HEK293 (cell line): ENCODE measurements at regions not wholly inside any gene's neighbourhood (a gene's known extent, or its start where the extent isn't known, plus 50 kb on each side); places are given as distances from the start of the nearest gene placed in this dataset.

Experiments used
- CTCF ChIA-PET: fragments of 350-600 bp; formaldehyde crosslinking; extraction: SDS; loops from one replicate; lab custom pipeline; 2021; ENCODE audit warnings: antibody characterized with exemption; lab: Yijun Ruan, JAX
- POLR2A ChIA-PET: fragments of 300-600 bp; formaldehyde crosslinking; extraction: SDS; loops from one replicate; lab custom pipeline; 2020; ENCODE audit warnings: antibody characterized with exemption, inconsistent platforms; lab: Yijun Ruan, JAX
- H3K27ac ChIP-seq: fragments of 200-500 bp; sonication (Bioruptor generic); 2 replicates; pipeline ENCODE4 v1.5.1; 2014; ENCODE audit warnings: low read depth, low read length, control low read depth, inconsistent platforms; ENCODE audit errors: extremely low read depth
- H3K36me3 ChIP-seq, 2 experiments: fragments of 200-500 bp in 1 of 2; sonication (Bioruptor generic) in 1 of 2; 1 replicate in 1 of 2; 2 replicates in 1 of 2; pipeline ENCODE4 v1.5.1; 2014 to 2017; ENCODE audit warnings: inconsistent platforms in 2 of 2, low read length in 2 of 2; ENCODE audit not compliant: control insufficient read depth in 2 of 2, insufficient read depth in 1 of 2
- H3K4me1 ChIP-seq: fragments of 200-500 bp; sonication (Bioruptor generic); 2 replicates; pipeline ENCODE4 v1.5.1; 2014; ENCODE audit warnings: mild to moderate bottlenecking, low read length, inconsistent platforms; ENCODE audit not compliant: control insufficient read depth, insufficient read depth
- H3K4me3 ChIP-seq: 2 replicates; pipeline ENCODE4 v1.5.1; 2011; ENCODE audit warnings: low read depth, mild to moderate bottlenecking, control low read depth, low read length, moderate library complexity
- H3K9me3 ChIP-seq: fragments of 200-500 bp; sonication (Bioruptor generic); 2 replicates; pipeline ENCODE4 v1.5.1; 2014; ENCODE audit warnings: low read depth, low read length, inconsistent platforms; ENCODE audit not compliant: control insufficient read depth, insufficient read depth
- KLF10 ChIP-seq: fragments of 450-650 bp; IDR thresholded peaks from 2 replicates; pipeline ENCODE4 v1.5.1; 2018; ENCODE audit warnings: missing biosample characterization, mild to moderate bottlenecking, missing genetic modification characterization
- KLF8 ChIP-seq: fragments of 450-650 bp; formaldehyde crosslinking; IDR thresholded peaks from 2 replicates; pipeline ENCODE4 v1.5.1; 2016; ENCODE audit warnings: missing biosample characterization, missing genetic modification characterization
- MEIS1 ChIP-seq: sonication (generic); formaldehyde crosslinking; IDR thresholded peaks from 2 replicates; pipeline ENCODE4 v1.8.1; 2022; ENCODE audit warnings: missing genetic modification reagents, mild to moderate bottlenecking, borderline replicate concordance
- SETDB1 ChIP-seq: IDR thresholded peaks from one replicate; pipeline ENCODE4 v1.6.1; 2017; ENCODE audit warnings: mild to moderate bottlenecking, low read length, moderate library complexity, mixed read lengths; ENCODE audit not compliant: insufficient read length
- SP3 ChIP-seq: fragments of 450-650 bp; formaldehyde crosslinking; IDR thresholded peaks from 2 replicates; pipeline ENCODE4 v1.5.1; 2016; ENCODE audit warnings: missing biosample characterization, missing genetic modification characterization
- TCF7L2 ChIP-seq: IDR thresholded peaks from 2 replicates; pipeline ENCODE4 v1.6.1; 2011; ENCODE audit warnings: low read depth, mild to moderate bottlenecking, inconsistent platforms, low read length, moderate library complexity, borderline replicate concordance
- ZBTB8A ChIP-seq: fragments of 450-650 bp; formaldehyde crosslinking; IDR thresholded peaks from 2 replicates; pipeline ENCODE4 v1.5.1; 2016; ENCODE audit warnings: missing biosample characterization, missing genetic modification characterization
- ZFHX2 ChIP-seq: fragments of 450-650 bp; formaldehyde crosslinking; conservative IDR thresholded peaks from 2 replicates; pipeline ENCODE4 v1.5.1; 2016; ENCODE audit warnings: missing biosample characterization, missing genetic modification characterization
- ZNF16 ChIP-seq: fragments of 450-650 bp; formaldehyde crosslinking; IDR thresholded peaks from 2 replicates; pipeline ENCODE4 v1.5.1; 2016; ENCODE audit warnings: low read depth, missing biosample characterization, missing genetic modification characterization
- ZNF266 ChIP-seq: fragments of 450-650 bp; formaldehyde crosslinking; IDR thresholded peaks from 2 replicates; pipeline ENCODE4 v1.5.1; 2016; ENCODE audit warnings: missing biosample characterization, missing genetic modification characterization, low read depth
- ZNF302 ChIP-seq: fragments of 450-650 bp; formaldehyde crosslinking; IDR thresholded peaks from 2 replicates; pipeline ENCODE4 v1.5.1; 2016; ENCODE audit warnings: missing biosample characterization, missing genetic modification characterization, low read depth
- ZNF324 ChIP-seq: fragments of 450-650 bp; formaldehyde crosslinking; IDR thresholded peaks from 2 replicates; pipeline ENCODE4 v1.5.1; 2016; ENCODE audit warnings: missing biosample characterization, missing genetic modification characterization
- ZNF404 ChIP-seq: fragments of 450-650 bp; formaldehyde crosslinking; IDR thresholded peaks from 2 replicates; pipeline ENCODE4 v1.5.1; 2017; ENCODE audit warnings: missing biosample characterization, missing genetic modification characterization
- ZNF501 ChIP-seq: fragments of 450-650 bp; formaldehyde crosslinking; IDR thresholded peaks from 2 replicates; pipeline ENCODE4 v1.5.1; 2016; ENCODE audit warnings: missing biosample characterization, missing genetic modification characterization
- ZNF626 ChIP-seq: fragments of 450-650 bp; sonication (Bioruptor Pico); formaldehyde crosslinking; IDR thresholded peaks from 2 replicates; pipeline ENCODE4 v1.5.1; 2018; ENCODE audit warnings: missing biosample characterization, missing genetic modification characterization, inconsistent platforms
- ZNF645 ChIP-seq: fragments of 450-650 bp; formaldehyde crosslinking; IDR thresholded peaks from 2 replicates; pipeline ENCODE4; 2016; ENCODE audit warnings: missing biosample characterization, missing genetic modification characterization
- ZNF658 ChIP-seq: fragments of 450-650 bp; formaldehyde crosslinking; IDR thresholded peaks from 2 replicates; pipeline ENCODE4; 2016; ENCODE audit warnings: missing biosample characterization, missing genetic modification characterization
- ZNF707 ChIP-seq: fragments of 450-650 bp; formaldehyde crosslinking; IDR thresholded peaks from 2 replicates; pipeline ENCODE4 v1.5.1; 2016; ENCODE audit warnings: missing biosample characterization, missing genetic modification characterization
- ZNF768 ChIP-seq: fragments of 450-650 bp; formaldehyde crosslinking; IDR thresholded peaks from 2 replicates; pipeline ENCODE4 v1.5.1; 2018; ENCODE audit warnings: missing biosample characterization, mild to moderate bottlenecking, missing genetic modification characterization
- ZNF791 ChIP-seq: fragments of 450-650 bp; formaldehyde crosslinking; IDR thresholded peaks from 2 replicates; pipeline ENCODE4 v1.5.1; 2016; ENCODE audit warnings: missing biosample characterization, missing genetic modification characterization
- ZNF843 ChIP-seq: fragments of 450-650 bp; formaldehyde crosslinking; IDR thresholded peaks from 2 replicates; pipeline ENCODE4 v1.5.1; 2016; ENCODE audit warnings: missing biosample characterization, missing genetic modification characterization
- TF ChIP-seq, protein P1 (sequence below): fragments of 450-650 bp; formaldehyde crosslinking; IDR thresholded peaks from 2 replicates; pipeline ENCODE4 v1.5.0; 2017; ENCODE audit warnings: missing biosample characterization, missing genetic modification characterization, borderline replicate concordance
- TF ChIP-seq, protein P2 (sequence below): fragments of 450-650 bp; formaldehyde crosslinking; IDR thresholded peaks from 2 replicates; pipeline ENCODE4 v1.5.1; 2016; ENCODE audit warnings: missing biosample characterization, missing genetic modification characterization, borderline replicate concordance

DNA sequence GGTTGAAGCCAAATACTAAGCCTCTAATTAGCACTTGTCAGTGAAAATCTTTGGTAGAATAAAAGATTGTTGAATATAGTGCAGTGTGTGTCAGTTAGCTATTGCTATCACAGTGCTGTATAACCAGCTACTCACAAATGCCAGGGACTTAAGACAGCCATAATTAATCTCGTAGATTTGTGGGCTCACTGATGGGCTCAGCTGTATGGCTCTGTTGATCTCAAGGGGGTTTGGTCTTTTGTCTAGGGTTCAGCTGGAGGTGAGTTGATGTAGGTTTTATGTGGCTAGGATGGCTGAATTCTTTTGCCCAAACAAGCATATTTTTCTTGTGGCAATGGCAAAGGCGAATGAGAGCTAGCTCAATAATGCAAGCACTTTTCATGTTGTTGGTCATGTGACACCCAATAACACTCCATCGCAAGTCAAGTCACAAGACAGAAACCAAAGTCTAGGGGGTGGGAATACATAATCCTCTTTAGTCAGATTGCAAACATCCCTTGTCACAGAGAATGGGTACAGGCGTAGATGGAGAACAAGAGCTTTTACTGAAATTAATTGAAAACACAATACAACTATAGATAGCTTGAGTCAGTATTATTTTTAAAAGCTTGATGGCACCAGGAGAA, 121.7 kb upstream of the EDNRB start:
- H3K4me1 ChIP-seq: no peaks in the 10 kb centered on the region
- H3K4me3 ChIP-seq: no peak overlapping the region
- H3K27ac ChIP-seq: no peak overlapping the region
- no peak for TF ChIP-seq ZNF843 (tag by site-specific recombination)
- no peak for TF ChIP-seq ZNF658 (tag by site-specific recombination)
- no peak for TF ChIP-seq ZNF768
- TF ChIP-seq, all 188 proteins: peak for 0
- CTCF ChIA-PET: no interaction called here
- POLR2A ChIA-PET: interaction anchor here (0.6 kb wide), 1 partner anchor 263 kb away, joined by 3 read pairs; no protein-coding TSS in a partner anchor
- Histone ChIP-seq H3K9me3 (no peaks in the 10 kb centered on the region), H3K36me3 (no peaks in the 10 kb centered on the region)

DNA sequence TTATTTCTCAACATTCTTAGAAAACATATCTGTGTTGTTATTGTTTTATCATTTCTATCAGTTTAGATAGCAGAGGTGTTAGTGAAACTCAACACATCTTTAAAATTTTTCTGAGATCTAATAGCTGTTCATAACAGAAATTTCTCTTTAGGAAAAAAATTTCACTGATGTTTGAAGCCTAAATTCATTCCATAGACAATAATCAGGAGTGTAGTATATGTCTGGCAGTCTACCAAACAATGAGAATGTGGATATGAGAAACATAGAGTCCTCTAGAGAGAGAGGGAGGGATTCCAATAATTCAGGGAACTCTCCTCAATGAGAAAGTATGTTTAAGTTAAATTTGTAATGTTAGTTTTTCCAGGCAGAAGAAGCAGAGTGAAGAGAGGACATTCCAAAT, 118.2 kb upstream of the EDNRB start:
- no peak for TF ChIP-seq TCF7L2
- no peak for TF ChIP-seq SP3 (tag by site-specific recombination)
- TF ChIP-seq MEIS1 (CRISPR knock-in tag): no peak
- TF ChIP-seq ZNF707: no peak
- no peak for TF ChIP-seq ZNF626 (tag by site-specific recombination)
- no peak for TF ChIP-seq SETDB1
- TF ChIP-seq ZNF501 (tag by site-specific recombination): no peak
- no peak for TF ChIP-seq KLF10 (tag by site-specific recombination)
- no peak for TF ChIP-seq KLF8 (tag by site-specific recombination)
- no peak for TF ChIP-seq ZNF645 (tag by site-specific recombination)
- no peak for TF ChIP-seq ZNF266
- TF ChIP-seq ZNF16 (tag by site-specific recombination): no peak
- TF ChIP-seq, protein P1, sequence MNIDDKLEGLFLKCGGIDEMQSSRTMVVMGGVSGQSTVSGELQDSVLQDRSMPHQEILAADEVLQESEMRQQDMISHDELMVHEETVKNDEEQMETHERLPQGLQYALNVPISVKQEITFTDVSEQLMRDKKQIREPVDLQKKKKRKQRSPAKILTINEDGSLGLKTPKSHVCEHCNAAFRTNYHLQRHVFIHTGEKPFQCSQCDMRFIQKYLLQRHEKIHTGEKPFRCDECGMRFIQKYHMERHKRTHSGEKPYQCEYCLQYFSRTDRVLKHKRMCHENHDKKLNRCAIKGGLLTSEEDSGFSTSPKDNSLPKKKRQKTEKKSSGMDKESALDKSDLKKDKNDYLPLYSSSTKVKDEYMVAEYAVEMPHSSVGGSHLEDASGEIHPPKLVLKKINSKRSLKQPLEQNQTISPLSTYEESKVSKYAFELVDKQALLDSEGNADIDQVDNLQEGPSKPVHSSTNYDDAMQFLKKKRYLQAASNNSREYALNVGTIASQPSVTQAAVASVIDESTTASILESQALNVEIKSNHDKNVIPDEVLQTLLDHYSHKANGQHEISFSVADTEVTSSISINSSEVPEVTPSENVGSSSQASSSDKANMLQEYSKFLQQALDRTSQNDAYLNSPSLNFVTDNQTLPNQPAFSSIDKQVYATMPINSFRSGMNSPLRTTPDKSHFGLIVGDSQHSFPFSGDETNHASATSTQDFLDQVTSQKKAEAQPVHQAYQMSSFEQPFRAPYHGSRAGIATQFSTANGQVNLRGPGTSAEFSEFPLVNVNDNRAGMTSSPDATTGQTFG (tag by site-specific recombination): no peak
- no peak for TF ChIP-seq ZFHX2 (tag by site-specific recombination)
- no peak for TF ChIP-seq ZNF324 (tag by site-specific recombination)
- no peak for TF ChIP-seq ZNF302
- TF ChIP-seq, protein P2, sequence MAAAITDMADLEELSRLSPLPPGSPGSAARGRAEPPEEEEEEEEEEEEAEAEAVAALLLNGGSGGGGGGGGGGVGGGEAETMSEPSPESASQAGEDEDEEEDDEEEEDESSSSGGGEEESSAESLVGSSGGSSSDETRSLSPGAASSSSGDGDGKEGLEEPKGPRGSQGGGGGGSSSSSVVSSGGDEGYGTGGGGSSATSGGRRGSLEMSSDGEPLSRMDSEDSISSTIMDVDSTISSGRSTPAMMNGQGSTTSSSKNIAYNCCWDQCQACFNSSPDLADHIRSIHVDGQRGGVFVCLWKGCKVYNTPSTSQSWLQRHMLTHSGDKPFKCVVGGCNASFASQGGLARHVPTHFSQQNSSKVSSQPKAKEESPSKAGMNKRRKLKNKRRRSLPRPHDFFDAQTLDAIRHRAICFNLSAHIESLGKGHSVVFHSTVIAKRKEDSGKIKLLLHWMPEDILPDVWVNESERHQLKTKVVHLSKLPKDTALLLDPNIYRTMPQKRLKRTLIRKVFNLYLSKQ: no peak
- TF ChIP-seq ZNF791: no peak
- TF ChIP-seq ZBTB8A (tag by site-specific recombination): no peak
- no peak for TF ChIP-seq ZNF404 (tag by site-specific recombination)
- no peak overlapping the region for H3K27ac ChIP-seq
- H3K36me3 ChIP-seq: no peaks in the 10 kb centered on the region
- CTCF ChIA-PET: no interaction called here
- no peak overlapping the region for H3K4me3 ChIP-seq
- POLR2A ChIA-PET: no interaction called here
- H3K4me1 ChIP-seq: no peaks in the 10 kb centered on the region
- no peaks in the 10 kb centered on the region for H3K9me3 ChIP-seq
